HFFc6 (cell line): ENCODE measurements at regions not wholly inside any gene's neighbourhood (a gene's known extent, or its start where the extent isn't known, plus 50 kb on each side); places are given as distances from the start of the nearest gene placed in this dataset.

ENCODE experiments used
- DNase-seq: peaks from one replicate; pipeline ENCODE4 v3.0.0-alpha.2; 2018
- H3K27ac Mint-ChIP-seq: 2 replicates; pipeline ENCODE4 v1.8.0; 2020; ENCODE audit warnings: mild to moderate bottlenecking, mixed read lengths
- H3K27me3 Mint-ChIP-seq: 2 replicates; pipeline ENCODE4 v1.8.0; 2021; ENCODE audit warnings: mild to moderate bottlenecking, moderate library complexity, mixed read lengths; ENCODE audit not compliant: insufficient read depth
- H3K36me3 Mint-ChIP-seq: 2 replicates; pipeline ENCODE4 v1.8.0; 2021; ENCODE audit warnings: low read depth, mixed read lengths
- H3K4me1 Mint-ChIP-seq: 2 replicates; pipeline ENCODE4 v1.8.0; 2020; ENCODE audit warnings: low read depth, mixed read lengths
- H3K4me3 Mint-ChIP-seq: 2 replicates; pipeline ENCODE4 v1.8.0; 2020; ENCODE audit warnings: mild to moderate bottlenecking, moderate library complexity, mixed read lengths
- H3K9me3 Mint-ChIP-seq: 2 replicates; pipeline ENCODE4 v1.8.0; 2020; ENCODE audit warnings: mild to moderate bottlenecking, mixed read lengths
- CTCF ChIP-seq: fragments of 200-600 bp; sonication (generic); IDR thresholded peaks from 2 replicates; pipeline ENCODE4 v1.5.0; 2021; ENCODE audit warnings: antibody characterized with exemption, mild to moderate bottlenecking

GRCh38 chrX:10938365-10938923 is 172.7 kb upstream of the HCCS start:
- DNase-seq, result no peak
- H3K9me3 Mint-ChIP-seq, result no peaks in the 10 kb centered on the region
- peaks cover 32% of the 10 kb centered on the region for H3K4me1 Mint-ChIP-seq

GRCh38 chrX:10939424-10939823 is 171.7 kb upstream of the HCCS start:
- no peaks in the 10 kb centered on the region for H3K36me3 Mint-ChIP-seq
- no peak for TF ChIP-seq CTCF
- H3K4me1 Mint-ChIP-seq, result peaks cover 28% of the 10 kb centered on the region
- no peak overlapping the region for H3K4me3 Mint-ChIP-seq
- H3K27me3 Mint-ChIP-seq, result no peaks in the 10 kb centered on the region; the same call in 1 of the 2 replicates
- no peak for DNase-seq
- no peak overlapping the region for H3K27ac Mint-ChIP-seq
- no peaks in the 10 kb centered on the region for H3K9me3 Mint-ChIP-seq

More at GRCh38 chrX:10938365-10938923, 172.7 kb upstream of the HCCS start:
- no peak for TF ChIP-seq CTCF
- Mint-ChIP-seq H3K36me3 (no peaks in the 10 kb centered on the region), H3K27ac (no peak overlapping the region), H3K27me3 (peaks cover under 1% of the 10 kb centered on the region), H3K4me3 (no peak overlapping the region)

GRCh38 chrX:10944136-10944885 is 166.8 kb upstream of the HCCS start:
- Mint-ChIP-seq H3K4me1 (peaks cover 17% of the 10 kb centered on the region), H3K9me3 (no peaks in the 10 kb centered on the region), H3K27me3 (no peaks in the 10 kb centered on the region; the same call in 1 of the 2 replicates), H3K36me3 (no peaks in the 10 kb centered on the region), H3K27ac (no peak overlapping the region), H3K4me3 (no peak overlapping the region)
- no peak for TF ChIP-seq CTCF
- DNase-seq, result no peak

- Mint-ChIP-seq H3K4me1 (peaks cover 6% of the 10 kb centered on the region), H3K27ac (peak overlapping the region; percentile 80; the same call in 1 of the 2 replicates)
Observed at GRCh38 chrX:10945498-10945897, 165.6 kb upstream of the HCCS start.

GRCh38 chrX:10949541-10949940 is 161.6 kb upstream of the HCCS start:
- no peak for TF ChIP-seq CTCF
- Mint-ChIP-seq H3K27me3 (peaks cover 2% of the 10 kb centered on the region), H3K27ac (no peak overlapping the region), H3K9me3 (no peaks in the 10 kb centered on the region), H3K4me3 (no peak overlapping the region), H3K4me1 (peaks cover 6% of the 10 kb centered on the region), H3K36me3 (peaks cover 3% of the 10 kb centered on the region; the same call in 1 of the 2 replicates)
- no peak for DNase-seq

More at GRCh38 chrX:10945498-10945897, 165.6 kb upstream of the HCCS start:
- Mint-ChIP-seq H3K9me3 (no peaks in the 10 kb centered on the region), H3K4me3 (no peak overlapping the region), H3K36me3 (no peaks in the 10 kb centered on the region; the same call in 1 of the 2 replicates), H3K27me3 (peaks cover 2% of the 10 kb centered on the region)
- TF ChIP-seq CTCF, result no peak
- DNase-seq, result no peak
